B cell (primary cell): ENCODE measurements at regions not wholly inside any gene's neighbourhood (a gene's known extent, or its start where the extent isn't known, plus 50 kb on each side); places are given as distances from the start of the nearest gene placed in this dataset.

Experiments
- CTCF ChIP-seq: fragments of 200-600 bp; IDR thresholded peaks from one replicate; pipeline ENCODE4 v1.8.0; 2022; ENCODE audit warnings: antibody characterized with exemption, mild to moderate bottlenecking
- EZH2 ChIP-seq: IDR thresholded peaks from 2 replicates; pipeline ENCODE4 v1.6.1; 2012; ENCODE audit warnings: borderline replicate concordance, low read depth, mild to moderate bottlenecking, moderate library complexity, low read length; ENCODE audit not compliant: insufficient read depth, poor library complexity, severe bottlenecking

DNA sequence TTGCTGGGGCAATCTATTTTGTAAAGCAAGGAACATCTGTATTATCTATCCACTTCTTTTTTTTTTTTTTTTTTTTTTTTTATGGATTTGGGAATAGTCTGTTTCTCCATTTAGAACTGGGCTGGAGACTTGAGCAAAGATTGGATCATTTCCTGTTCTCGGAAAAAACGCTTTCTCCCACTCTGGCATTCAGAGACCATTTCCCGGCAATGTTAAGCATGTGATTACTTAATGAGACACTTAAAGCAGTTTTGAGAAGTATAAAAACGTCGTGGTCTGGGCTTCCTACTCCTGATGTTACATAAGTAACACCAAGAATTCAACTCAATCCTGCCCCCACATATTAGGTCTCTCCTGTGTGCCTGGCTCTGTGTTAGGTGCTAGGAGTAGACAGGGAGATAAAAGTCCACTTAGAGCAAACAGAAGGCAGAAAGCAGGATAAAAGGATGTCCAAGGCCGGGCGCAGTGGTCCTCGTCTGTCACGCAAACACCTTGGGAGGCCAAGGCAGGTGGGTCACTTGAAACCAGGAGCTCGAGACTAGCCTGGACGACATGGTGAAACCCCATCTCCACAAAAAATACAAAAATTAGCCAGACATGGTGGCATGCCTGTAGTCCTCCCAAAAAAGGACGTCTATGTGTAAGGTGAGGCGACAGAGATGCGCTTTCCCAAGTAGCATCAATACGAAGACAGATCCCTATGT is 152.1 kb upstream of the GSC start:
- TF ChIP-seq CTCF (no peak), EZH2 (no peak)
